ENCODE measurements at regions not wholly inside any gene's neighbourhood (a gene's known extent, or its start where the extent isn't known, plus 50 kb on each side); places are given as distances from the start of the nearest gene placed in this dataset.

DNA sequence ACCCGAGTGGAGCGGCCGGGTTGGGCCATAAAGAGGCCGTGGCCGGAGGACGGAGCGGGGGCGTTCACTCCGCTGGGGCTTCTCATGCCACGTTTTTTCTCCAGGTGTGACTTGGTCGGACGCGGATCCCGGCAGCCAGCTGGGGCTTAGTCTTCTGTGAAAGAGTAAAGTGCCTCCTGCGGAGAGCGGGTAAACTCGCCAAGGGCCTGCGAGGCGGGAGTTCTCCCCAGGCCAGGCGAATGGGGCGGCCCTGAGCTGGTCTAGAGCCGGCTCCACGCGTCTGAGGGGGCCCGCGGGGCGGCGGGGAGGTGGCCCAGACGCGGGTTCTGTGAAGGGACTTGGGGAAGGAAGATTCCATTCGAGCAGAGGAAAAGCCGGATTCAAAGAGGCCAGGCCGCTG lies 86.3 kb upstream of the VIPR2 start:
- Histone ChIP-seq H4K20me1 (ENCODE audit: low read length) (no peaks in the 10 kb centered on the region), H3K9me3 (ENCODE audit: low read length) (no peaks in the 10 kb centered on the region), H2AFZ (ENCODE audit: low read length) (no peak overlapping the region), H3K9me2 (replicated peaks; ENCODE audit: low read length) (no peaks in the 10 kb centered on the region), H3K4me3 (ENCODE audit: low read length) (no peak overlapping the region), H3K27ac (ENCODE audit: low read length) (no peak overlapping the region), H3K79me2 (ENCODE audit: low read length) (no peaks in the 10 kb centered on the region), H3K36me3 (ENCODE audit: low read depth, low read length) (no peaks in the 10 kb centered on the region), H3K4me1 (ENCODE audit: insufficient read depth, low read length) (no peaks in the 10 kb centered on the region), H3K4me2 (ENCODE audit: low read length) (no peak overlapping the region), H3K9ac (ENCODE audit: low read length) (no peak overlapping the region), H3F3A (ENCODE audit: low read length, unreplicated experiment) (no peaks in the 10 kb centered on the region), H3K27me3 (ENCODE audit: low read length) (peaks cover 75% of the 10 kb centered on the region)
- ATAC-seq = no peak
- ChIA-PET CTCF (no interaction called here), POLR2A (ENCODE audit: unreplicated experiment) (no interaction called here)
- intact Hi-C loops (cut with micrococcal nuclease) = no loop called here
- TF ChIP-seq EZH2 (IDR thresholded peaks at IDR 0.05; ENCODE audit: low read length, unreplicated experiment) = no peak
- TF ChIP-seq, protein P1, sequence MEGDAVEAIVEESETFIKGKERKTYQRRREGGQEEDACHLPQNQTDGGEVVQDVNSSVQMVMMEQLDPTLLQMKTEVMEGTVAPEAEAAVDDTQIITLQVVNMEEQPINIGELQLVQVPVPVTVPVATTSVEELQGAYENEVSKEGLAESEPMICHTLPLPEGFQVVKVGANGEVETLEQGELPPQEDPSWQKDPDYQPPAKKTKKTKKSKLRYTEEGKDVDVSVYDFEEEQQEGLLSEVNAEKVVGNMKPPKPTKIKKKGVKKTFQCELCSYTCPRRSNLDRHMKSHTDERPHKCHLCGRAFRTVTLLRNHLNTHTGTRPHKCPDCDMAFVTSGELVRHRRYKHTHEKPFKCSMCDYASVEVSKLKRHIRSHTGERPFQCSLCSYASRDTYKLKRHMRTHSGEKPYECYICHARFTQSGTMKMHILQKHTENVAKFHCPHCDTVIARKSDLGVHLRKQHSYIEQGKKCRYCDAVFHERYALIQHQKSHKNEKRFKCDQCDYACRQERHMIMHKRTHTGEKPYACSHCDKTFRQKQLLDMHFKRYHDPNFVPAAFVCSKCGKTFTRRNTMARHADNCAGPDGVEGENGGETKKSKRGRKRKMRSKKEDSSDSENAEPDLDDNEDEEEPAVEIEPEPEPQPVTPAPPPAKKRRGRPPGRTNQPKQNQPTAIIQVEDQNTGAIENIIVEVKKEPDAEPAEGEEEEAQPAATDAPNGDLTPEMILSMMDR (conservative IDR thresholded peaks at IDR 0.05; ENCODE audit: low read depth, low read length) = no peak
- TF ChIP-seq EZH2phosphoT487 (IDR thresholded peaks at IDR 0.05; ENCODE audit: borderline replicate concordance, low read length) = no peak
- no peak for DNase-seq
- no TSS peak for BruUV-seq (replicated peaks)

DNA sequence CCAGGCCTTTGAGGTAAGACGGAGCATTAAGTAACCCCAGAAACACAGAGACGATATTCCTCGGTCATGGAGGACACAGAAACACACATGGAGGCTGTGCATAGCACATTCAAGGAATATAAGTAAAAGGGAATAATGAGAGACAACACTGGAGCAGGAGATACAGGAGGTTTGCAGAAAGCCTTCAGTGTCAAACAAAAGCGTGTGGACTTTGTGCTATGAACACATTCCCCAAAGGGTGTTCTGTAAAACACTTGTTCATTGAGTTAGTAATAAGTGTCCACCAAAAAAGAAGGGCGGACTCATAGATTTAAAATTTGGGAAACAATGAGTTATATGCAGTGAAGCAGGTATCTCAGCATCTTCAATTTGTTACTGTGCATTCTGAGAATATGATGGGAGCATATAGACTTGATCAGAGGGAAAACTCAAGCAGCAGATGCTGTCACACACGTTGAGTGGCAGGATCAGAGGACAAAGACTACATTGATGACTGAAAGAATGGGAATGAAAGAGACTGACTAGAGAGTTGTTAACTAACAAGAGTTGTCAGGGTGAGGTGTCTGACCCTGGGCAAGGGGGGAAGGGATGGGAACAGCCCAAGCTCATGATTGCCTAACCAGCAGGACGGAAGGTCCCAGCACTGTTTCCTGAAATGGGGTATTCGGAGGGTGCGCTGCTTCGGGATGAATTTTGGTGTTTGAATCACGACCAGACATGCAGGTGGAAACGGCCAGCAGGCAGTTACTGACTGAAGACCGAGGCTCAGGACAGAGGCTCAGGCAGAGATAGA lies 85.2 kb upstream of the VIPR2 start:
- Histone ChIP-seq H3K9ac (ENCODE audit: low read length) (no peak overlapping the region), H3K36me3 (ENCODE audit: low read depth, low read length) (no peaks in the 10 kb centered on the region), H3K9me2 (replicated peaks; ENCODE audit: low read length) (no peaks in the 10 kb centered on the region), H3K27ac (ENCODE audit: low read length) (no peak overlapping the region), H3K79me2 (ENCODE audit: low read length) (no peaks in the 10 kb centered on the region), H3F3A (ENCODE audit: low read length, unreplicated experiment) (no peaks in the 10 kb centered on the region), H3K4me2 (ENCODE audit: low read length) (no peak overlapping the region), H3K4me3 (ENCODE audit: low read length) (no peak overlapping the region), H3K4me1 (ENCODE audit: insufficient read depth, low read length) (no peaks in the 10 kb centered on the region), H4K20me1 (ENCODE audit: low read length) (no peaks in the 10 kb centered on the region), H3K9me3 (ENCODE audit: low read length) (no peaks in the 10 kb centered on the region), H2AFZ (ENCODE audit: low read length) (no peak overlapping the region), H3K27me3 (ENCODE audit: low read length) (peaks cover 79% of the 10 kb centered on the region)
- ChIA-PET CTCF (no interaction called here), POLR2A (ENCODE audit: unreplicated experiment) (interaction anchor here (0.6 kb wide), 1 partner anchor 17 kb away, joined by 3 read pairs; no protein-coding TSS in a partner anchor)
- ATAC-seq (no peak), DNase-seq (no peak)
- TF ChIP-seq EZH2 (IDR thresholded peaks at IDR 0.05; ENCODE audit: low read length, unreplicated experiment) (no peak), EZH2phosphoT487 (IDR thresholded peaks at IDR 0.05; ENCODE audit: borderline replicate concordance, low read length) (no peak)
- TF ChIP-seq, protein P1 (conservative IDR thresholded peaks at IDR 0.05; ENCODE audit: low read depth, low read length) = no peak
- no TSS peak for BruUV-seq (replicated peaks)
- intact Hi-C loops (cut with micrococcal nuclease) = no loop called here

DNA sequence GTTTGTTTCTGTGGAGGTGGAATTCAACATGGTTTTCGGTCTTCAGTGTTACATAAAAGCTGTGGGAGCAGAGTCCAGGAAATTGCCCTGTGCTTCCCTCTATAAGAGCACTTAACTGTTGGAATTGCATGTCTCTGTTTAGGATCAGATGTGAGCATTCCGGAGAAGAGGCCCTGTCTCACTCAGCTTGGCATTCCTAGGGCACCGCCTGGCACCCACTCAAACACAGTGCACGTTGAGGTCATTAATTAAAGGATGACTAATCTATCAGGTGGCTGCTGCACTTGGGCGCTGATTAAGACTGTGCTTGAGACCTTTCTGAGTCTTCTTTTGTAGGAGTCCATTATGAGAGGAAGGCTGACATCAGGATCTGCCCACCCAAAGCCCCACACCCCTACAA lies 82.8 kb upstream of the VIPR2 start:
- intact Hi-C loops (cut with micrococcal nuclease) = no loop called here
- H3K27ac ChIP-seq (ENCODE audit: low read length) = no peak overlapping the region
- BruUV-seq (replicated peaks) = no TSS peak
- H2AFZ ChIP-seq (ENCODE audit: low read length) = no peak overlapping the region
- H3K9me3 ChIP-seq (ENCODE audit: low read length) = no peaks in the 10 kb centered on the region
- no peaks in the 10 kb centered on the region for H3K9me2 ChIP-seq (replicated peaks; ENCODE audit: low read length)
- H3K4me1 ChIP-seq (ENCODE audit: insufficient read depth, low read length) = no peaks in the 10 kb centered on the region
- H3K9ac ChIP-seq (ENCODE audit: low read length) = no peak overlapping the region
- H4K20me1 ChIP-seq (ENCODE audit: low read length) = no peaks in the 10 kb centered on the region
- CTCF ChIA-PET = no interaction called here
- H3K79me2 ChIP-seq (ENCODE audit: low read length) = no peaks in the 10 kb centered on the region
- H3K27me3 ChIP-seq (ENCODE audit: low read length) = peaks cover 83% of the 10 kb centered on the region
- POLR2A ChIA-PET (ENCODE audit: unreplicated experiment) = no interaction called here
- H3K4me2 ChIP-seq (ENCODE audit: low read length) = no peak overlapping the region
- H3K36me3 ChIP-seq (ENCODE audit: low read depth, low read length) = no peaks in the 10 kb centered on the region
- ATAC-seq = no peak
- TF ChIP-seq, protein P1 (conservative IDR thresholded peaks at IDR 0.05; ENCODE audit: low read depth, low read length) = no peak
- no peak for TF ChIP-seq EZH2phosphoT487 (IDR thresholded peaks at IDR 0.05; ENCODE audit: borderline replicate concordance, low read length)
- no peak for TF ChIP-seq EZH2 (IDR thresholded peaks at IDR 0.05; ENCODE audit: low read length, unreplicated experiment)
- no peak overlapping the region for H3K4me3 ChIP-seq (ENCODE audit: low read length)
- DNase-seq = no peak
- no peaks in the 10 kb centered on the region for H3F3A ChIP-seq (ENCODE audit: low read length, unreplicated experiment)

Measured in PC-3 (cell line).